ENCODE measurements at regions not wholly inside any gene's neighbourhood (a gene's known extent, or its start where the extent isn't known, plus 50 kb on each side); places are given as distances from the start of the nearest gene placed in this dataset.

DNA sequence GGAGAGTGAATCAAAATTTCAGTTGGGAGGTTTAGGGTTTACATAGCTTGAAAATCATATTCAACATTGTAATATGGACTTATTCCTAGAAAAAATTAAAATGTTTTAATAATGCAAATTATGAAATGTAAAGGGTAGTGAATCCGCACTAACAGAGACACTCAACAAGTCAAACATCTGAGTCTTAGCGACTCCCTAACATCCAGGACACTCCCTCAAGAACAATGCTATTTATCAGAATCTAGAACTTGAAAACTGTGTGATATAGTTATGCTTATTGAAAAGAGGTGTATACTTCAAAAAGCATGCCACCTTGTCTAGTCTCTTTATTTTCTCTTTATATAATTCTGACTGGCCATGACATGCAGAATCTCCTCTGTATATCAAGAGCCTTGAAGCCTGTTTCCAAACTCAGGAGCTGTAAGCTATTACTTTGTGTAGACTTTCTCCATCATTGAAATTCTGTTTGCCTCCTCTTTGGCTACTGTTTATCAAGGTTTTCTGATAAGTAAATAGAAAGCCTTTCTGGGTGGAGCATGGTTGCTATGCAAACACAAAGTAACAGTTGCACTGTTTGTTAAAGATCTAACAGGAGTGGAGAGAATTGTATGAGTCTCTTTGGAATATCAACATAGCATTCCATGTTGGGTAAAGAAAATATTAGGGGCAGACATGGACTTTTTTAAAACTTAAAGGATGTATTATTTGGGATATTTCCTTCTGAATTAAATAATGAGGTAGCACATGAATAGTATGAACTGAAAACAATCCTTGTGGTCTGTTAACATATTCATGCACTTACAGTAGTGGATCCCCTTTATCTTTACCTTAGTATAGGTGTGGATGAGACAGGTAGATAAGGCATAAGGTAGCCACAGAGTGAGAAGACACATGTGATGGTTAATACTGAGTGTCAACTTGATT is 56.4 kb upstream of the MBNL2 start:
- H3K27ac ChIP-seq (ENCODE audit: insufficient read depth, low read depth, low read length) = no peak overlapping the region
- no TSS peak for BruUV-seq (replicated peaks)
- peaks cover 5 to 9% of the 10 kb centered on the region in 2 experiments for H3K27me3 ChIP-seq (ENCODE audit: control insufficient read depth in 2 of 2, insufficient read depth in 2 of 2, low read length in 2 of 2)
- no peak for DNase-seq (ENCODE audit: low read depth, low spot score)
- no peaks in the 10 kb centered on the region for H3K4me1 ChIP-seq (ENCODE audit: control insufficient read depth, extremely low read depth, insufficient read depth, low read length)
- H2AFZ ChIP-seq (ENCODE audit: low read depth, low read length) = no peak overlapping the region
- H3K4me2 ChIP-seq (ENCODE audit: insufficient read depth, low read length) = no peak overlapping the region
- H4K20me1 ChIP-seq (replicated peaks; ENCODE audit: control insufficient read depth, extremely low read depth, insufficient read depth, low read length) = no peaks in the 10 kb centered on the region
- H3K79me2 ChIP-seq (ENCODE audit: control insufficient read depth, insufficient read depth, low read length) = no peaks in the 10 kb centered on the region
- H3K9ac ChIP-seq (replicated peaks; ENCODE audit: extremely low read depth, insufficient read depth, low read length) = no peak overlapping the region
- TF ChIP-seq POLR2AphosphoS5 (IDR thresholded peaks at IDR 0.05; ENCODE audit: insufficient read depth, low read depth, low read length) = no peak
- no peaks in the 10 kb centered on the region for H3K9me1 ChIP-seq (replicated peaks; ENCODE audit: control insufficient read depth, extremely low read depth, insufficient read depth, low read length)
- H3K9me3 ChIP-seq (replicated peaks; ENCODE audit: control insufficient read depth, insufficient read depth, low read length) = no peaks in the 10 kb centered on the region
- FAIRE-seq = no peak
- ChIA-PET POLR2A (no interaction called here), CTCF (no interaction called here)
- intact Hi-C loops (cut with micrococcal nuclease) = no loop called here
- dilution Hi-C loops (cut with MboI; ENCODE audit: extremely low pct_ligation_motif_present, low sequenced_read_pairs) = no loop called here
- H3K36me3 ChIP-seq (ENCODE audit: control insufficient read depth in 2 of 2, extremely low read depth in 1 of 2, insufficient read depth in 2 of 2, low read length in 2 of 2) = no peaks in the 10 kb centered on the region
- H3K4me3 ChIP-seq (replicated peaks in 1 of 3; ENCODE audit: insufficient read depth in 1 of 3, low read depth in 1 of 3, low read length in 3 of 3) = no peak overlapping the region

DNA sequence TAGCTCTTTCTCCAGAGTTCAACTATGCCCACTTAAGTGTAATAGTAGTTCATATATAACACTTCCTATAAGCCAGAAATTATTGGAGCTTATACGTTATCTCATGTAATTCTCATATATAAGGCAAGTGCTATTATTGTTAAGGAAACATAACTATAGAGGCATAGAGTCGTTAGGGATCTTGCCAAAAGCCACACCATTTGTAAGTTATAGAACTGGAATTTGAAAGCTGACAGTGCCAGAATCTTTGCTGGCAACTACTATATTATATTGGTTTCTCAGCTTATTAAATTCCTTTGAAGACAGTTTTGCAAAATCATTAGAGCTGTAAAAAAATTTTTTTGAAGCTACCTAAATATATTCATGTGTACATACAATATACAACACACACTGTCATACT is 51.0 kb upstream of the MBNL2 start:
- no peak for TF ChIP-seq POLR2A (IDR thresholded peaks at IDR 0.05; ENCODE audit: low read depth, low read length)
- no peak for TF ChIP-seq MYC (IDR thresholded peaks at IDR 0.05; ENCODE audit: low read depth, low read length)
- TF ChIP-seq GATA2 (IDR thresholded peaks at IDR 0.05; ENCODE audit: insufficient read depth, insufficient read length, low read depth, low read length) = no peak
- TF ChIP-seq, protein P1, sequence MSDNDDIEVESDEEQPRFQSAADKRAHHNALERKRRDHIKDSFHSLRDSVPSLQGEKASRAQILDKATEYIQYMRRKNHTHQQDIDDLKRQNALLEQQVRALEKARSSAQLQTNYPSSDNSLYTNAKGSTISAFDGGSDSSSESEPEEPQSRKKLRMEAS (IDR thresholded peaks at IDR 0.05; ENCODE audit: insufficient read depth, insufficient read length) = no peak
- TF ChIP-seq EZH2 (IDR thresholded peaks at IDR 0.05; ENCODE audit: borderline replicate concordance, low read depth, low read length, severe bottlenecking) = no peak
- TF ChIP-seq POLR2AphosphoS5 (IDR thresholded peaks at IDR 0.05; ENCODE audit: insufficient read depth, low read depth, low read length) = no peak
- no peak for TF ChIP-seq FOS (IDR thresholded peaks at IDR 0.05; ENCODE audit: borderline replicate concordance, insufficient read depth, low read length)
- TF ChIP-seq, protein P2, sequence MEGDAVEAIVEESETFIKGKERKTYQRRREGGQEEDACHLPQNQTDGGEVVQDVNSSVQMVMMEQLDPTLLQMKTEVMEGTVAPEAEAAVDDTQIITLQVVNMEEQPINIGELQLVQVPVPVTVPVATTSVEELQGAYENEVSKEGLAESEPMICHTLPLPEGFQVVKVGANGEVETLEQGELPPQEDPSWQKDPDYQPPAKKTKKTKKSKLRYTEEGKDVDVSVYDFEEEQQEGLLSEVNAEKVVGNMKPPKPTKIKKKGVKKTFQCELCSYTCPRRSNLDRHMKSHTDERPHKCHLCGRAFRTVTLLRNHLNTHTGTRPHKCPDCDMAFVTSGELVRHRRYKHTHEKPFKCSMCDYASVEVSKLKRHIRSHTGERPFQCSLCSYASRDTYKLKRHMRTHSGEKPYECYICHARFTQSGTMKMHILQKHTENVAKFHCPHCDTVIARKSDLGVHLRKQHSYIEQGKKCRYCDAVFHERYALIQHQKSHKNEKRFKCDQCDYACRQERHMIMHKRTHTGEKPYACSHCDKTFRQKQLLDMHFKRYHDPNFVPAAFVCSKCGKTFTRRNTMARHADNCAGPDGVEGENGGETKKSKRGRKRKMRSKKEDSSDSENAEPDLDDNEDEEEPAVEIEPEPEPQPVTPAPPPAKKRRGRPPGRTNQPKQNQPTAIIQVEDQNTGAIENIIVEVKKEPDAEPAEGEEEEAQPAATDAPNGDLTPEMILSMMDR (IDR thresholded peaks at IDR 0.05; ENCODE audit: extremely low read depth in 1 of 2, insufficient read depth in 1 of 2, low read depth in 1 of 2, low read length in 2 of 2) = no peak
- TF ChIP-seq JUN (IDR thresholded peaks at IDR 0.05; ENCODE audit: borderline replicate concordance, insufficient read depth, insufficient read length, low read depth) = no peak
- no peak for FAIRE-seq
- Histone ChIP-seq H3K27ac (ENCODE audit: insufficient read depth, low read depth, low read length) (no peak overlapping the region), H3K9ac (replicated peaks; ENCODE audit: extremely low read depth, insufficient read depth, low read length) (no peak overlapping the region), H3K27me3 (ENCODE audit: control insufficient read depth in 2 of 2, insufficient read depth in 2 of 2, low read length in 2 of 2) (peaks cover 13 to 30% of the 10 kb centered on the region in 2 experiments), H3K4me3 (replicated peaks in 1 of 3; ENCODE audit: insufficient read depth in 1 of 3, low read depth in 1 of 3, low read length in 3 of 3) (no peak overlapping the region), H3K4me2 (ENCODE audit: insufficient read depth, low read length) (no peak overlapping the region), H4K20me1 (replicated peaks; ENCODE audit: control insufficient read depth, extremely low read depth, insufficient read depth, low read length) (no peaks in the 10 kb centered on the region), H3K9me3 (replicated peaks; ENCODE audit: control insufficient read depth, insufficient read depth, low read length) (no peaks in the 10 kb centered on the region), H3K4me1 (ENCODE audit: control insufficient read depth, extremely low read depth, insufficient read depth, low read length) (no peaks in the 10 kb centered on the region), H3K9me1 (replicated peaks; ENCODE audit: control insufficient read depth, extremely low read depth, insufficient read depth, low read length) (no peaks in the 10 kb centered on the region), H2AFZ (ENCODE audit: low read depth, low read length) (no peak overlapping the region), H3K79me2 (ENCODE audit: control insufficient read depth, insufficient read depth, low read length) (no peaks in the 10 kb centered on the region), H3K36me3 (ENCODE audit: control insufficient read depth in 2 of 2, extremely low read depth in 1 of 2, insufficient read depth in 2 of 2, low read length in 2 of 2) (no peaks in the 10 kb centered on the region)
- ChIA-PET POLR2A (no interaction called here), CTCF (interaction anchor here (1.5 kb wide), 1 partner anchor 12 kb away, joined by 3 read pairs; no protein-coding TSS in a partner anchor)
- DNase-seq (ENCODE audit: low read depth, low spot score) = no peak
- BruUV-seq (replicated peaks) = no TSS peak
- dilution Hi-C loops (cut with MboI; ENCODE audit: extremely low pct_ligation_motif_present, low sequenced_read_pairs) (no loop called here), intact Hi-C loops (cut with micrococcal nuclease) (no loop called here)

Measured in endothelial cell of umbilical vein (primary cell).